Sigmoid colon (tissue), 6 donors: ENCODE measurements at regions not wholly inside any gene's neighbourhood (a gene's known extent, or its start where the extent isn't known, plus 50 kb on each side); places are given as distances from the start of the nearest gene placed in this dataset.

Experiments
- DNase-seq: peaks from one replicate; pipeline ENCODE4 v3.0.0-alpha.2; 2019
- H3K27ac ChIP-seq, 4 donors: fragments of 200-600 bp; sonication (generic); one replicate each; pipeline ENCODE4 v1.5.1; 2016 to 2019; ENCODE audit warnings: mild to moderate bottlenecking in 1 of 4
- H3K27me3 ChIP-seq, 3 donors: fragments of 200-600 bp; sonication (generic); one replicate each; pipeline ENCODE4 v1.5.1; 2019; ENCODE audit warnings: mild to moderate bottlenecking in 1 of 3
- H3K36me3 ChIP-seq, 4 donors: fragments of 200-600 bp; sonication (generic); one replicate each; pipeline ENCODE4 v1.5.1; 2016 to 2019
- H3K4me1 ChIP-seq, 4 donors: fragments of 200-600 bp; sonication (generic); one replicate each; pipeline ENCODE4 v1.5.1; 2017 to 2019
- H3K4me3 ChIP-seq, 4 donors: fragments of 200-600 bp; sonication (generic); one replicate each; pipeline ENCODE4 v1.5.1; 2017 to 2019; ENCODE audit warnings: mild to moderate bottlenecking in 2 of 4, moderate library complexity in 1 of 4
- H3K9me3 ChIP-seq, 4 donors: fragments of 200-600 bp in 3 of 4; sonication (generic) in 3 of 4; one replicate each; pipeline versions ENCODE4 v1.5.1 to v1.6.1; 2013 to 2019
- CTCF ChIP-seq, 4 experiments: fragments of 450-650 bp in 3 of 4; fragments of 200-600 bp in 1 of 4; IDR thresholded peaks; one replicate each; pipeline ENCODE4 v1.5.1; 2016 to 2019; ENCODE audit warnings: antibody characterized with exemption in 4 of 4, mild to moderate bottlenecking in 3 of 4, moderate library complexity in 2 of 4
- EP300 ChIP-seq, 4 donors: sonication (generic); formaldehyde crosslinking; IDR thresholded peaks; one replicate each; pipeline ENCODE4 v1.6.1; 2017; ENCODE audit warnings: antibody characterized with exemption in 4 of 4
- POLR2A ChIP-seq, 2 donors: fragments of 450-650 bp; IDR thresholded peaks; one replicate each; pipeline ENCODE4 v1.6.1; 2016; ENCODE audit warnings: antibody characterized with exemption in 2 of 2, mild to moderate bottlenecking in 2 of 2, moderate library complexity in 2 of 2
- POLR2AphosphoS5 ChIP-seq, 4 donors: sonication (generic); formaldehyde crosslinking; IDR thresholded peaks; one replicate each; pipeline ENCODE4 v1.6.1; 2017; ENCODE audit warnings: antibody characterized with exemption in 4 of 4
- WGBS, 2 donors: extraction: QIAGEN DNeasy Blood & Tissue Kit; methylation state at CpG; one replicate each; pipeline ENCODE4 v1.1.7; 2013; 5-methylcytosine and 5-hydroxymethylcytosine counted together
- intact Hi-C: fragments of 100-400 bp; cut with DNase I; formaldehyde crosslinking; loops from one replicate; pipeline ENCODE4 v1.15.1; 2023
- donor health status: healthy with polysubstance abuse.
- donor health status: healthy.

GRCh38 chr3:147189016-147189415 lies 217.3 kb downstream of the ZIC4 start:
- 54 to 64% methylated on average over 3 of the region's 3 CpGs for WGBS, 2 donors
- Histone ChIP-seq H3K36me3 (no peaks in the 10 kb centered on the region), H3K27ac (no peak overlapping the region), H3K4me1 (peaks cover 0 to 2% (median 0%) of the 10 kb centered on the region in 4 donors), H3K9me3 (peaks cover 0 to 2% (median 0%) of the 10 kb centered on the region in 4 donors), H3K4me3 (no peak overlapping the region), H3K27me3 (no peaks in the 10 kb centered on the region)
- DNase-seq: no peak
- intact Hi-C loops: no loop called here
- no peak for TF ChIP-seq CTCF (IDR thresholded peaks at IDR 0.05)
- TF ChIP-seq EP300 (IDR thresholded peaks at IDR 0.05): no peak
- no peak for TF ChIP-seq POLR2AphosphoS5 (IDR thresholded peaks at IDR 0.05)
- no peak for TF ChIP-seq POLR2A (IDR thresholded peaks at IDR 0.05)

DNA sequence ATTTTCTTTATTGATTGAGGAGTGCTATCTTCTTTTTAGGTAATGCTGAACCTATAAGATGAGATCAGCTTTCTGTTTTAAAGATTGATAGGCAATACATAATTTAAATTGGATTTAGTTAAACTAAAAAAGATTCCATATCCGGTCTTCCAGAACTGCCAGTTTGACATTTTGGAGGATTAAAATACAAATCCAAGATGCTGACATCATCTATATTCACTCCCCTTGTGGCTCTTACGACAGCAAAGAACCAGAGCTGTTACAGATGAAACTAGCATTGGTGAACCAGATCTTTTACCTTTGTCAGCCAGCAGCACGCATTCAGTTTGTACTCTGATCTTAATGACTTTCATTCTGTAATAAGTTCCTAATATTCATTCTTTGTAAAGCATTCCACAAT lies 218.7 kb downstream of the ZIC4 start:
- Histone ChIP-seq H3K27me3 (no peaks in the 10 kb centered on the region), H3K4me3 (no peak overlapping the region), H3K4me1 (no peaks in the 10 kb centered on the region), H3K36me3 (no peaks in the 10 kb centered on the region), H3K27ac (no peak overlapping the region), H3K9me3 (peaks cover 0 to 2% (median 0%) of the 10 kb centered on the region in 4 donors)
- TF ChIP-seq POLR2A (IDR thresholded peaks at IDR 0.05) (no peak), CTCF (IDR thresholded peaks at IDR 0.05) (no peak), EP300 (IDR thresholded peaks at IDR 0.05) (no peak), POLR2AphosphoS5 (IDR thresholded peaks at IDR 0.05) (no peak)
- no peak for DNase-seq
- intact Hi-C loops: no loop called here
- WGBS, 2 donors: 78 to 85% methylated on average over 3 of the region's 3 CpGs

- no peaks in the 10 kb centered on the region for H3K36me3 ChIP-seq
- intact Hi-C loops: no loop called here
- no peaks in the 10 kb centered on the region for H3K4me1 ChIP-seq
- no peak overlapping the region for H3K27ac ChIP-seq
- TF ChIP-seq POLR2A (IDR thresholded peaks at IDR 0.05) (no peak), CTCF (IDR thresholded peaks at IDR 0.05) (no peak), EP300 (IDR thresholded peaks at IDR 0.05) (no peak), POLR2AphosphoS5 (IDR thresholded peaks at IDR 0.05) (no peak)
- H3K27me3 ChIP-seq: no peaks in the 10 kb centered on the region
- peaks cover 0 to 2% (median 0%) of the 10 kb centered on the region in 4 donors for H3K9me3 ChIP-seq
- H3K4me3 ChIP-seq: no peak overlapping the region
- DNase-seq: no peak
Observed at GRCh38 chr3:147185781-147186180, 220.6 kb downstream of the ZIC4 start.

DNA sequence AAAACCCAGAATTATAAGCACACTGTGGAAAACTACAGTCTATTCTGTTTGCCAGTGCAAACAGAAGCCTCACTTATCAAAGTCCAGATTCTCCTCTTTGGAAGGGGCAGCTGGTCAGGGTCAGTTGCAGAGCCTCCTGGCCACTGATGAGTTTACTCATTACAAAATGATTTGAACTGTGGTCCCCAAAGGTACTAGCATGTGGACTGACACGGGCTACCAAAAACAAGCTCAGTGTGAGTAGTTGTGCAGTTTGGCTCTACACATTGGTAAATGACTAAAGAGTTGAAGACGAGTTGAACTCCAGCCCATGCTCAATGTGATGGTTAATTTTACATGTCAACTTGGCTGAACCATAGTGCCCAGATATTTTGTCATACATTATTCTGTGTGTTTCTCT lies 221.5 kb downstream of the ZIC4 start:
- TF ChIP-seq POLR2AphosphoS5 (IDR thresholded peaks at IDR 0.05) (no peak), CTCF (IDR thresholded peaks at IDR 0.05) (no peak), POLR2A (IDR thresholded peaks at IDR 0.05) (no peak), EP300 (IDR thresholded peaks at IDR 0.05) (no peak)
- H3K36me3 ChIP-seq: no peaks in the 10 kb centered on the region
- no peak overlapping the region for H3K4me3 ChIP-seq
- H3K9me3 ChIP-seq: no peaks in the 10 kb centered on the region
- intact Hi-C loops: no loop called here
- H3K27ac ChIP-seq: no peak overlapping the region
- 68 to 84% methylated on average over 2 of the region's 2 CpGs for WGBS, 2 donors
- H3K4me1 ChIP-seq: no peaks in the 10 kb centered on the region
- DNase-seq: no peak
- no peaks in the 10 kb centered on the region for H3K27me3 ChIP-seq

DNA sequence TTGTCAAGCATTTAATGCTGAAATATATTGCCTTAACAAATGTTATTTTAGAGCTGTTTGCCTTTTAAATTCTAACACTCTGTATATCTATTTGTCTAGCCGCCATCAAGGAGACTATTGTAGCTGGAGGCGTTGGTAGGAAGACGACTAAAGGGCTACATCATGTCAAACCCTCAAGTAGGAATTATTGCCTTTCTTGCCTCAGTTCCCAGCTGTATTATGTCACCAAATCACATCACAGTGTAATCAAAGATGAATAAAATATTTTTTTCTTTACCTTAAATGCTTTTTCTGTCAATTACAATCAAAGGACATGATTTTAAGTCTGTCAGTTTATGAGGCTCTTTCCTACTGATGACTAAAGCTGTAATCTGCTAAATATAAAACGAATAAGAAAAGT lies 233.1 kb downstream of the ZIC4 start:
- intact Hi-C loops: no loop called here
- Histone ChIP-seq H3K27me3 (no peaks in the 10 kb centered on the region), H3K27ac (no peak overlapping the region), H3K4me3 (no peak overlapping the region), H3K9me3 (peaks cover 0 to 4% (median 0%) of the 10 kb centered on the region in 4 donors), H3K4me1 (no peaks in the 10 kb centered on the region), H3K36me3 (no peaks in the 10 kb centered on the region)
- TF ChIP-seq POLR2A (IDR thresholded peaks at IDR 0.05): no peak
- TF ChIP-seq POLR2AphosphoS5 (IDR thresholded peaks at IDR 0.05): no peak
- no peak for TF ChIP-seq EP300 (IDR thresholded peaks at IDR 0.05)
- TF ChIP-seq CTCF (IDR thresholded peaks at IDR 0.05): no peak
- whole genome bisulfite sequencing, 2 donors: 45 to 66% methylated on average over 4 of the region's 4 CpGs
- DNase-seq: no peak
